H9 (cell line): ENCODE measurements at regions not wholly inside any gene's neighbourhood (a gene's known extent, or its start where the extent isn't known, plus 50 kb on each side); places are given as distances from the start of the nearest gene placed in this dataset.

Source experiments
- DNase-seq: peaks from one replicate; pipeline ENCODE4 v3.0.0-alpha.2; 2017
- H2AFZ ChIP-seq: one replicate; pipeline ENCODE4 v1.6.1; 2013; ENCODE audit warnings: mild to moderate bottlenecking, low read length, control low read depth, moderate library complexity
- H2AK5ac ChIP-seq: 2 replicates; pipeline ENCODE4 v1.6.1; 2013; ENCODE audit warnings: low read length, control low read depth, mixed read lengths; ENCODE audit not compliant: insufficient read length
- H2BK120ac ChIP-seq: one replicate; pipeline ENCODE4 v1.6.1; 2013; ENCODE audit warnings: low read depth, mild to moderate bottlenecking, low read length, control low read depth, inconsistent platforms; ENCODE audit not compliant: poor library complexity, severe bottlenecking
- H2BK12ac ChIP-seq: 2 replicates; pipeline ENCODE4 v1.6.1; 2013; ENCODE audit warnings: low read length, control low read depth, mixed read lengths, low read depth; ENCODE audit not compliant: insufficient read length
- H2BK15ac ChIP-seq: 2 replicates; pipeline ENCODE4 v1.6.1; 2013; ENCODE audit warnings: low read depth, low read length, control low read depth
- H2BK20ac ChIP-seq: one replicate; pipeline ENCODE4 v1.6.1; 2013; ENCODE audit warnings: low read depth, mild to moderate bottlenecking, low read length, control low read depth, inconsistent platforms; ENCODE audit not compliant: poor library complexity, severe bottlenecking
- H2BK5ac ChIP-seq: 2 replicates; pipeline ENCODE4 v1.6.1; 2013; ENCODE audit warnings: low read length, control low read depth, mixed read lengths; ENCODE audit not compliant: insufficient read length
- H3K14ac ChIP-seq: 2 replicates; pipeline ENCODE4 v1.6.1; 2013; ENCODE audit warnings: low read length, control low read depth; ENCODE audit not compliant: insufficient read depth
- H3K18ac ChIP-seq: 2 replicates; pipeline ENCODE4 v1.6.1; 2013; ENCODE audit warnings: low read depth, mild to moderate bottlenecking, mixed read lengths, low read length, control low read depth; ENCODE audit not compliant: insufficient read length
- H3K23ac ChIP-seq: 2 replicates; pipeline ENCODE4 v1.6.1; 2013; ENCODE audit warnings: low read length, control low read depth, mixed read lengths, low read depth; ENCODE audit not compliant: insufficient read length
- H3K23me2 ChIP-seq: 2 replicates; pipeline ENCODE4 v1.6.1; 2013; ENCODE audit warnings: low read depth, mild to moderate bottlenecking, mixed read lengths, low read length, control low read depth; ENCODE audit not compliant: insufficient read length, poor library complexity, severe bottlenecking
- H3K27ac ChIP-seq: 2 replicates; pipeline ENCODE4 v1.5.1; 2013; ENCODE audit warnings: low read length, control low read depth, mixed read lengths, low read depth; ENCODE audit not compliant: insufficient read length
- H3K27me3 ChIP-seq: 2 replicates; pipeline ENCODE4 v1.6.1; 2013; ENCODE audit warnings: low read length, control low read depth, inconsistent platforms; ENCODE audit not compliant: insufficient read depth
- H3K4ac ChIP-seq: 2 replicates; pipeline ENCODE4 v1.6.1; 2013; ENCODE audit warnings: low read depth, mild to moderate bottlenecking, control low read depth, inconsistent platforms, low read length, moderate library complexity
- H3K4me1 ChIP-seq: 2 replicates; pipeline ENCODE4 v1.6.1; 2013; ENCODE audit warnings: low read length, control low read depth, inconsistent platforms; ENCODE audit not compliant: insufficient read depth
- H3K4me2 ChIP-seq: 2 replicates; pipeline ENCODE4 v1.6.1; 2013; ENCODE audit warnings: low read length, control low read depth, mixed read lengths; ENCODE audit not compliant: insufficient read length, insufficient read depth
- H3K56ac ChIP-seq: 2 replicates; pipeline ENCODE4 v1.6.1; 2013; ENCODE audit warnings: low read depth, mild to moderate bottlenecking, mixed read lengths, low read length, control low read depth; ENCODE audit not compliant: insufficient read length
- H3K79me1 ChIP-seq: 2 replicates; pipeline ENCODE4 v1.6.1; 2013; ENCODE audit warnings: low read depth, mild to moderate bottlenecking, moderate library complexity, low read length, control low read depth, inconsistent platforms; ENCODE audit not compliant: insufficient read depth, poor library complexity, severe bottlenecking
- H3K79me2 ChIP-seq: 2 replicates; pipeline ENCODE4 v1.6.1; 2013; ENCODE audit warnings: low read length, control low read depth, inconsistent platforms; ENCODE audit not compliant: insufficient read depth
- H3K9ac ChIP-seq: 2 replicates; pipeline ENCODE4 v1.6.1; 2013; ENCODE audit warnings: low read length, control low read depth, mixed read lengths; ENCODE audit not compliant: insufficient read length; ENCODE audit errors: extremely low read depth
- H3K9me3 ChIP-seq: one replicate; pipeline ENCODE4 v1.6.1; 2013; ENCODE audit warnings: low read depth, low read length, inconsistent platforms; ENCODE audit not compliant: control insufficient read depth
- H3T11ph ChIP-seq: one replicate; pipeline ENCODE4 v1.6.1; 2013; ENCODE audit warnings: mild to moderate bottlenecking, low read length, control low read depth, inconsistent platforms
- H4K20me1 ChIP-seq: one replicate; pipeline ENCODE4 v1.6.1; 2013; ENCODE audit not compliant: control insufficient read depth, insufficient read length, insufficient read depth
- H4K5ac ChIP-seq: 2 replicates; pipeline ENCODE4 v1.6.1; 2013; ENCODE audit warnings: low read depth, mild to moderate bottlenecking, mixed read lengths, low read length, control low read depth; ENCODE audit not compliant: insufficient read length
- H4K8ac ChIP-seq: replicated peaks from 2 replicates; pipeline ENCODE4 v1.6.1; 2013; ENCODE audit warnings: low read length, control low read depth, mixed read lengths, low read depth; ENCODE audit not compliant: insufficient read length
- H4K91ac ChIP-seq: 2 replicates; pipeline ENCODE4 v1.6.1; 2013; ENCODE audit warnings: low read depth, mild to moderate bottlenecking, moderate library complexity, mixed read lengths, low read length, control low read depth; ENCODE audit not compliant: insufficient read length
- H3K27ac Mint-ChIP-seq, 3 experiments: 2 replicates in 2 of 3; 3 replicates in 1 of 3; pipeline ENCODE4 v1.8.0; 2020 to 2021; ENCODE audit warnings: mixed read lengths in 3 of 3, mild to moderate bottlenecking in 1 of 3, moderate library complexity in 1 of 3
- H3K27me3 Mint-ChIP-seq: 2 replicates; pipeline ENCODE4 v1.8.0; 2021; ENCODE audit warnings: low read depth, mild to moderate bottlenecking, moderate library complexity, mixed read lengths
- H3K36me3 Mint-ChIP-seq, 3 experiments: 2 replicates in 2 of 3; 3 replicates in 1 of 3; pipeline ENCODE4 v1.8.0; 2020 to 2021; ENCODE audit warnings: low read depth in 3 of 3, mixed read lengths in 3 of 3; ENCODE audit not compliant: insufficient read depth in 1 of 3
- H3K4me1 Mint-ChIP-seq, 2 experiments: 2 replicates each; pipeline ENCODE4 v1.8.0; 2020; ENCODE audit warnings: mixed read lengths in 2 of 2
- H3K4me3 Mint-ChIP-seq, 2 experiments: 2 replicates in 1 of 2; 3 replicates in 1 of 2; pipeline ENCODE4 v1.8.0; 2020 to 2021; ENCODE audit warnings: mild to moderate bottlenecking in 2 of 2, mixed read lengths in 2 of 2, moderate library complexity in 1 of 2
- H3K9me3 Mint-ChIP-seq, 2 experiments: 2 replicates in 1 of 2; 3 replicates in 1 of 2; pipeline ENCODE4 v1.8.0; 2020; ENCODE audit warnings: mild to moderate bottlenecking in 2 of 2, mixed read lengths in 2 of 2, moderate library complexity in 1 of 2
- WGBS: extraction: QIAGEN DNeasy Blood & Tissue Kit; methylation state at CpG from one replicate; pipeline ENCODE4 v1.1.7; 2013; ENCODE audit warnings: missing lambda C conversion rate, low lambda C conversion rate, mixed read lengths; ENCODE audit not compliant: insufficient read length; ENCODE audit errors: extremely low coverage; 5-methylcytosine and 5-hydroxymethylcytosine counted together
- TF ChIP-seq, protein P1 (sequence below): fragments of 200-600 bp; sonication (generic); conservative IDR thresholded peaks from 3 replicates; pipeline ENCODE4 v1.8.0; 2021; ENCODE audit warnings: antibody characterized with exemption, mild to moderate bottlenecking

DNA sequence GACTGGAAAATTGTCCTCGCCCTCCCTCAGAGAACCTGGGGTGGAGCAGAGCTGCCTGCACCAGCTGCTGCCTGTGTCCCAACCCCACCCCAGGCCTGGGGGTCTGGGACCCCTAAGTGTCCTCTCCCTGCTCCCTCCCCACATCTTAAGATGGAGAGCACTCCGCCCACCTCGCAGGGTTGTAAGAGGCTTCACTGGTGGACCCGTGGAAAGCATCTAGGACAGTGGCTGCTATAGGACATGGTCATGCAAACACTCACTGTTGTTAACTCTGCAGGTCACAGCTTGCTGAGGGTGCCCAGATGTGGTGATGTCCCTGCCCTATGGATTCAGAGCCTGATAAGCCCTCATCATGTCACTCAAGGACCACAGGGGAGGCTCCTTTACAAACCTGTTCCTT lies 62.0 kb upstream of the ARNT2 start:
- H3K27ac Mint-ChIP-seq = no peak overlapping the region
- H2BK20ac ChIP-seq = no peak overlapping the region
- peaks cover 6% of the 10 kb centered on the region for H3K27me3 Mint-ChIP-seq
- no peak overlapping the region for H3K14ac ChIP-seq
- H3K4me1 Mint-ChIP-seq = peaks cover 2 to 5% of the 10 kb centered on the region in 2 experiments; a peak in 3 of 4 replicates
- H4K5ac ChIP-seq = no peak overlapping the region
- no peaks in the 10 kb centered on the region for H3K36me3 Mint-ChIP-seq
- H3K9me3 ChIP-seq = no peaks in the 10 kb centered on the region
- H4K20me1 ChIP-seq = no peaks in the 10 kb centered on the region
- no peaks in the 10 kb centered on the region for H3K79me2 ChIP-seq
- H2AK5ac ChIP-seq = no peak overlapping the region
- TF ChIP-seq, protein P1, sequence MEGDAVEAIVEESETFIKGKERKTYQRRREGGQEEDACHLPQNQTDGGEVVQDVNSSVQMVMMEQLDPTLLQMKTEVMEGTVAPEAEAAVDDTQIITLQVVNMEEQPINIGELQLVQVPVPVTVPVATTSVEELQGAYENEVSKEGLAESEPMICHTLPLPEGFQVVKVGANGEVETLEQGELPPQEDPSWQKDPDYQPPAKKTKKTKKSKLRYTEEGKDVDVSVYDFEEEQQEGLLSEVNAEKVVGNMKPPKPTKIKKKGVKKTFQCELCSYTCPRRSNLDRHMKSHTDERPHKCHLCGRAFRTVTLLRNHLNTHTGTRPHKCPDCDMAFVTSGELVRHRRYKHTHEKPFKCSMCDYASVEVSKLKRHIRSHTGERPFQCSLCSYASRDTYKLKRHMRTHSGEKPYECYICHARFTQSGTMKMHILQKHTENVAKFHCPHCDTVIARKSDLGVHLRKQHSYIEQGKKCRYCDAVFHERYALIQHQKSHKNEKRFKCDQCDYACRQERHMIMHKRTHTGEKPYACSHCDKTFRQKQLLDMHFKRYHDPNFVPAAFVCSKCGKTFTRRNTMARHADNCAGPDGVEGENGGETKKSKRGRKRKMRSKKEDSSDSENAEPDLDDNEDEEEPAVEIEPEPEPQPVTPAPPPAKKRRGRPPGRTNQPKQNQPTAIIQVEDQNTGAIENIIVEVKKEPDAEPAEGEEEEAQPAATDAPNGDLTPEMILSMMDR = no peak
- H4K8ac ChIP-seq = no peak overlapping the region
- H3K27ac ChIP-seq = no peak overlapping the region
- DNase-seq = no peak
- no peak overlapping the region for H3T11ph ChIP-seq
- no peak overlapping the region for H2BK12ac ChIP-seq
- H3K4me1 ChIP-seq = no peaks in the 10 kb centered on the region
- H4K91ac ChIP-seq = no peak overlapping the region
- H3K18ac ChIP-seq = no peak overlapping the region
- no peak overlapping the region for H2BK120ac ChIP-seq
- no peak overlapping the region for H3K4me3 Mint-ChIP-seq
- H2BK15ac ChIP-seq = no peak overlapping the region
- H3K79me1 ChIP-seq = no peaks in the 10 kb centered on the region
- no peak overlapping the region for H2AFZ ChIP-seq
- WGBS = no CpG with 5 or more reads among the region's 4 CpGs
- H3K9me3 Mint-ChIP-seq = no peaks in the 10 kb centered on the region
- no peak overlapping the region for H3K56ac ChIP-seq
- H2BK5ac ChIP-seq = no peak overlapping the region
- no peak overlapping the region for H3K23ac ChIP-seq
- no peaks in the 10 kb centered on the region for H3K27me3 ChIP-seq
- no peaks in the 10 kb centered on the region for H3K23me2 ChIP-seq
- no peak overlapping the region for H3K4me2 ChIP-seq
- H3K4ac ChIP-seq = no peak overlapping the region
- H3K9ac ChIP-seq = no peak overlapping the region
